Hematopoietic multipotent progenitor cell (in vitro differentiated cells): ENCODE measurements at regions not wholly inside any gene's neighbourhood (a gene's known extent, or its start where the extent isn't known, plus 50 kb on each side); places are given as distances from the start of the nearest gene placed in this dataset.
"Not testable (repeated sequence)": the region's sequence is repeated elsewhere in the genome, so short reads cannot be mapped to it uniquely, and the experiment has no call there.

ENCODE experiments used
- DNase-seq, 3 donors: peaks; one replicate each; pipeline ENCODE4 v3.0.0-alpha.2; 2011 to 2015; ENCODE audit warnings: low read depth in 2 of 3, low spot score in 2 of 3

- no peak for DNase-seq
Measured at GRCh38 chr2:236908439-236909192, 177.1 kb upstream of the COPS8 start.

- no peak for DNase-seq
Measured at GRCh38 chr2:236909193-236909504, 176.5 kb upstream of the COPS8 start.

- no peak for DNase-seq
Measured at GRCh38 chr2:236909802-236910201, 175.9 kb upstream of the COPS8 start.

GRCh38 chr2:236910781-236911495, 174.8 kb upstream of the COPS8 start:
- no peak for DNase-seq

- DNase-seq, result no peak
Measured at GRCh38 chr2:236912326-236913120, 173.2 kb upstream of the COPS8 start.

GRCh38 chr2:236915186-236915585, 170.5 kb upstream of the COPS8 start:
- DNase-seq, result no peak

GRCh38 chr2:236915726-236916125, 170.0 kb upstream of the COPS8 start:
- no peak for DNase-seq

GRCh38 chr2:236916181-236916580, 169.5 kb upstream of the COPS8 start:
- no peak for DNase-seq

GRCh38 chr2:236916651-236917050, 169.0 kb upstream of the COPS8 start:
- no peak for DNase-seq

GRCh38 chr2:236917164-236917563, 168.5 kb upstream of the COPS8 start:
- DNase-seq, result no peak

- no peak for DNase-seq
Measured at GRCh38 chr2:236918545-236918944, 167.1 kb upstream of the COPS8 start.

- DNase-seq, result no peak
Measured at GRCh38 chr2:236919209-236919608, 166.5 kb upstream of the COPS8 start.

- DNase-seq, result not testable (repeated sequence)
Measured at GRCh38 chr2:236919801-236920379, 165.8 kb upstream of the COPS8 start.

GRCh38 chr2:236922061-236922460, 163.6 kb upstream of the COPS8 start:
- no peak for DNase-seq

- DNase-seq, result peak in 1 of 3 donors; percentile 13
Measured at GRCh38 chr2:236928380-236929037, 157.2 kb upstream of the COPS8 start.

- no peak for DNase-seq
Measured at GRCh38 chr2:236932831-236933361, 152.8 kb upstream of the COPS8 start.

- DNase-seq, result no peak
Measured at GRCh38 chr2:236934166-236934565, 151.5 kb upstream of the COPS8 start.

- DNase-seq, result no peak
Measured at GRCh38 chr2:236934656-236935055, 151.0 kb upstream of the COPS8 start.

- DNase-seq, result no peak
Measured at GRCh38 chr2:236935083-236935482, 150.6 kb upstream of the COPS8 start.

GRCh38 chr2:236935631-236936445, 149.9 kb upstream of the COPS8 start:
- DNase-seq, result no peak
